KMS-11 (cell line): ENCODE measurements at regions not wholly inside any gene's neighbourhood (a gene's known extent, or its start where the extent isn't known, plus 50 kb on each side); places are given as distances from the start of the nearest gene placed in this dataset.

Experiments used
- H2AFZ ChIP-seq: fragments of 200-600 bp; sonication (generic); 2 replicates; pipeline ENCODE4 v1.6.1; 2016; ENCODE audit warnings: antibody characterized with exemption, mixed run types, low read depth
- H3K27ac ChIP-seq: fragments of 200-600 bp; sonication (generic); 2 replicates; pipeline ENCODE4 v1.6.1; 2016; ENCODE audit warnings: mild to moderate bottlenecking, mixed run types
- H3K27me3 ChIP-seq: fragments of 200-600 bp; sonication (generic); 2 replicates; pipeline ENCODE4 v1.6.1; 2017; ENCODE audit warnings: mild to moderate bottlenecking, low read depth, mixed run types, moderate library complexity; ENCODE audit not compliant: insufficient read depth
- H3K36me3 ChIP-seq: fragments of 200-600 bp; sonication (generic); 2 replicates; pipeline ENCODE4 v1.6.1; 2017; ENCODE audit warnings: mild to moderate bottlenecking, mixed run types; ENCODE audit not compliant: insufficient read depth
- H3K4me1 ChIP-seq: fragments of 200-600 bp; sonication (generic); 2 replicates; pipeline ENCODE4 v1.6.1; 2016; ENCODE audit warnings: mild to moderate bottlenecking, low read depth, mixed run types; ENCODE audit not compliant: poor library complexity, severe bottlenecking
- H3K4me2 ChIP-seq: fragments of 200-600 bp; sonication (generic); 2 replicates; pipeline ENCODE4 v1.7.0; 2016; ENCODE audit warnings: mild to moderate bottlenecking, mixed run types
- H3K4me3 ChIP-seq: fragments of 200-600 bp; sonication (generic); IDR thresholded peaks from 2 replicates; pipeline ENCODE4 v1.6.1; 2017; ENCODE audit warnings: low read depth, low read length, mixed read lengths; ENCODE audit not compliant: insufficient read depth
- H3K79me2 ChIP-seq: fragments of 200-600 bp; sonication (generic); 2 replicates; pipeline ENCODE4 v1.6.1; 2016; ENCODE audit warnings: low read depth, mixed run types; ENCODE audit not compliant: insufficient read depth
- H3K9ac ChIP-seq: fragments of 200-600 bp; sonication (generic); 2 replicates; pipeline ENCODE4 v1.6.1; 2016; ENCODE audit warnings: mild to moderate bottlenecking, mixed run types
- H4K20me1 ChIP-seq: fragments of 200-600 bp; sonication (generic); 2 replicates; pipeline ENCODE4 v1.6.1; 2016; ENCODE audit warnings: mild to moderate bottlenecking, mixed run types; ENCODE audit not compliant: insufficient read depth
- CTCF ChIP-seq: fragments of 200-600 bp; sonication (generic); conservative IDR thresholded peaks from 2 replicates; pipeline ENCODE4 v1.6.1; 2017; ENCODE audit warnings: low read depth, mild to moderate bottlenecking, antibody characterized with exemption, low read length, moderate library complexity, mixed read lengths

- H3K36me3 ChIP-seq = no peaks in the 10 kb centered on the region
- TF ChIP-seq CTCF = no peak
- no peaks in the 10 kb centered on the region for H3K4me1 ChIP-seq
- no peak overlapping the region for H3K9ac ChIP-seq
- no peak overlapping the region for H2AFZ ChIP-seq
- H3K4me3 ChIP-seq = no peak overlapping the region
- no peaks in the 10 kb centered on the region for H4K20me1 ChIP-seq
- no peaks in the 10 kb centered on the region for H3K79me2 ChIP-seq
- H3K27me3 ChIP-seq = no peaks in the 10 kb centered on the region
- no peak overlapping the region for H3K27ac ChIP-seq
- no peak overlapping the region for H3K4me2 ChIP-seq
These were observed 204.4 kb downstream of the ADAMTS15 start for GRCh38 chr11:130652671-130653335.

GRCh38 chr11:130653838-130654636, 205.6 kb downstream of the ADAMTS15 start:
- no peak for TF ChIP-seq CTCF
- Histone ChIP-seq H3K27me3 (no peaks in the 10 kb centered on the region), H3K79me2 (no peaks in the 10 kb centered on the region), H3K27ac (no peak overlapping the region), H3K4me1 (no peaks in the 10 kb centered on the region), H4K20me1 (no peaks in the 10 kb centered on the region), H3K36me3 (no peaks in the 10 kb centered on the region), H3K9ac (no peak overlapping the region), H3K4me3 (no peak overlapping the region), H2AFZ (no peak overlapping the region), H3K4me2 (no peak overlapping the region)

- Histone ChIP-seq H3K4me2 (no peak overlapping the region), H3K27ac (no peak overlapping the region), H3K4me1 (no peaks in the 10 kb centered on the region), H2AFZ (no peak overlapping the region), H3K4me3 (no peak overlapping the region), H3K79me2 (no peaks in the 10 kb centered on the region), H3K36me3 (no peaks in the 10 kb centered on the region), H3K27me3 (no peaks in the 10 kb centered on the region), H3K9ac (no peak overlapping the region), H4K20me1 (no peaks in the 10 kb centered on the region)
- TF ChIP-seq CTCF = no peak
These were observed 206.9 kb downstream of the ADAMTS15 start for GRCh38 chr11:130655300-130655699.

- Histone ChIP-seq H3K36me3 (no peaks in the 10 kb centered on the region), H3K27me3 (no peaks in the 10 kb centered on the region), H2AFZ (no peak overlapping the region), H3K4me2 (no peak overlapping the region), H3K4me3 (no peak overlapping the region), H3K4me1 (no peaks in the 10 kb centered on the region), H4K20me1 (no peaks in the 10 kb centered on the region), H3K79me2 (no peaks in the 10 kb centered on the region), H3K9ac (no peak overlapping the region), H3K27ac (no peak overlapping the region)
- no peak for TF ChIP-seq CTCF
These were observed 218.4 kb downstream of the ADAMTS15 start for GRCh38 chr11:130666781-130667251.
